ENCODE measurements at regions not wholly inside any gene's neighbourhood (a gene's known extent, or its start where the extent isn't known, plus 50 kb on each side); places are given as distances from the start of the nearest gene placed in this dataset.

- TF ChIP-seq GATA2 (IDR thresholded peaks at IDR 0.05; ENCODE audit: low read depth, low read length): no peak
- no peak for TF ChIP-seq GATA3 (IDR thresholded peaks at IDR 0.05; ENCODE audit: low read depth, low read length)
Measured at GRCh38 chr16:51621610-51622009, 470.5 kb upstream of the SALL1 start.

Measured in SH-SY5Y (cell line).